ENCODE measurements at regions not wholly inside any gene's neighbourhood (a gene's known extent, or its start where the extent isn't known, plus 50 kb on each side); places are given as distances from the start of the nearest gene placed in this dataset.

DNA sequence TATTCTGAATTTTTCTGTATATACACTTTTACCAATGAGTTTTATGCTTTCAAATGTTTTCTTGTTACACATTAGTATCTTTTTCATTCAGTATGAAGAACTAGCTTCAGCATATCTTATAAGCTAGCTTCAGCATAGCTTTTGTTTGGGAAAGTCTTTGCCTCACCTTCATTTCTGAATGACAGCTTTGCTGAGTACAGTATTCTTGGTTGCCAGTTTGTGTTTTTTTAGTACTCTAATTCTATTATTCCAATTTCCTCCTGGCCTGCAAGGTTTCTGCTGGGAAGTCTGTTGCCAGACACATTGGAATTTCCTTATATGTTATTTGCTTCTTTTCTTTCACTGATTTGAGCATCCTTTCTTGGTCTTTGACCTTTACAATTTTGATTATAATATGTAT is 278.8 kb downstream of the SPATA18 start:
- H3K4me3 ChIP-seq (ENCODE audit: extremely low read depth in 1 of 4, insufficient read depth in 2 of 4, low read depth in 3 of 4, low read length in 4 of 4), result no peak overlapping the region
- DNase-seq (ENCODE audit: low read depth in 1 of 2, low spot score in 2 of 2), result no peak
- no peak overlapping the region for H3K27ac ChIP-seq (ENCODE audit: low read depth, low read length)
- no peak overlapping the region for H4K91ac ChIP-seq (replicated peaks; ENCODE audit: insufficient read length, low read length)
- H4K8ac ChIP-seq (ENCODE audit: extremely low read depth, insufficient read depth, low read length), result no peak overlapping the region
- TF ChIP-seq YY1 (IDR thresholded peaks at IDR 0.05; ENCODE audit: low read depth, low read length) (no peak), TEAD4 (IDR thresholded peaks at IDR 0.05; ENCODE audit: low read depth, low read length) (no peak), EP300 (IDR thresholded peaks at IDR 0.05; ENCODE audit: borderline replicate concordance in 1 of 2, low read depth in 2 of 2, low read length in 2 of 2) (no peak), GTF2F1 (IDR thresholded peaks at IDR 0.05; ENCODE audit: borderline replicate concordance, low read depth, low read length) (no peak), BACH1 (IDR thresholded peaks at IDR 0.05; ENCODE audit: low read length) (no peak), SIN3A (conservative IDR thresholded peaks at IDR 0.05 in 1 of 2, IDR thresholded peaks at IDR 0.05 in 1 of 2; ENCODE audit: low read depth in 1 of 2, low read length in 2 of 2) (no peak), PHF8 (conservative IDR thresholded peaks at IDR 0.05; ENCODE audit: low read depth, low read length) (no peak), ASH2L (IDR thresholded peaks at IDR 0.05; ENCODE audit: low read length) (no peak)
- H3K4me1 ChIP-seq (replicated peaks in 1 of 4; ENCODE audit: control insufficient read depth in 3 of 4, insufficient read depth in 4 of 4, low read length in 3 of 4), result no peaks in the 10 kb centered on the region
- ChIA-PET POLR2A (ENCODE audit: partially characterized antibody) (no interaction called here), CTCF (ENCODE audit: partially characterized antibody) (no interaction called here)
- no peak overlapping the region for H2AK5ac ChIP-seq (ENCODE audit: low read depth, low read length)
- H2BK12ac ChIP-seq (ENCODE audit: low read depth, low read length), result no peak overlapping the region
- H3K23me2 ChIP-seq (ENCODE audit: low read depth, low read length), result no peaks in the 10 kb centered on the region; the same call in 1 of the 2 replicates
- no peaks in the 10 kb centered on the region for H3K79me1 ChIP-seq (ENCODE audit: low read depth, low read length)
- H4K5ac ChIP-seq (ENCODE audit: insufficient read length, low read depth, low read length), result no peak overlapping the region
- H3K23ac ChIP-seq (ENCODE audit: insufficient read length), result no peak overlapping the region
- H2AFZ ChIP-seq (ENCODE audit: low read length), result no peak overlapping the region
- H3K18ac ChIP-seq (ENCODE audit: extremely low read depth, low read length), result no peak overlapping the region
- H3K14ac ChIP-seq (ENCODE audit: insufficient read length), result no peak overlapping the region
- H3K4ac ChIP-seq (replicated peaks; ENCODE audit: insufficient read length, low read depth, low read length), result no peak overlapping the region
- no peak overlapping the region for H2BK120ac ChIP-seq (replicated peaks; ENCODE audit: low read depth, low read length)
- FAIRE-seq, result no peak
- H2BK5ac ChIP-seq (ENCODE audit: low read depth, low read length), result no peak overlapping the region
- H3K9me3 ChIP-seq (ENCODE audit: insufficient read depth in 2 of 2, low read depth in 1 of 2, low read length in 1 of 2), result peaks cover 9 to 12% of the 10 kb centered on the region in 2 experiments; a peak in 2 of 4 replicates
- no peak overlapping the region for H3K9ac ChIP-seq (replicated peaks in 1 of 4; ENCODE audit: extremely low read depth in 1 of 4, low read depth in 3 of 4, low read length in 3 of 4)
- H3K4me2 ChIP-seq (ENCODE audit: insufficient read depth in 1 of 2, low read depth in 2 of 2, low read length in 2 of 2), result no peak overlapping the region
- H3K79me2 ChIP-seq (ENCODE audit: control insufficient read depth in 1 of 2, insufficient read depth in 2 of 2, low read length in 2 of 2), result no peaks in the 10 kb centered on the region
- H2BK20ac ChIP-seq (ENCODE audit: low read length), result no peak overlapping the region
- H2BK15ac ChIP-seq (ENCODE audit: low read length), result no peak overlapping the region
- no peaks in the 10 kb centered on the region for H3K36me3 ChIP-seq (ENCODE audit: control insufficient read depth in 2 of 4, insufficient read depth in 4 of 4, low read length in 3 of 4)
- H4K20me1 ChIP-seq (replicated peaks in 1 of 2; ENCODE audit: control insufficient read depth in 1 of 2, insufficient read depth in 2 of 2, low read length in 2 of 2), result no peaks in the 10 kb centered on the region
- H3K56ac ChIP-seq (replicated peaks; ENCODE audit: insufficient read length, low read depth, low read length), result no peak overlapping the region
- no peaks in the 10 kb centered on the region for H3K27me3 ChIP-seq (replicated peaks in 1 of 4; ENCODE audit: control insufficient read depth in 3 of 4, extremely low read depth in 1 of 4, insufficient read depth in 3 of 4, low read length in 3 of 4)

Data from H1 (cell line).